Body of pancreas (tissue), 4 donors: ENCODE measurements at regions not wholly inside any gene's neighbourhood (a gene's known extent, or its start where the extent isn't known, plus 50 kb on each side); places are given as distances from the start of the nearest gene placed in this dataset.

Experiments used
- CTCF ChIP-seq, 7 experiments: fragments of 450-650 bp in 4 of 7; fragments of 200-600 bp in 3 of 7; sonication (generic) in 3 of 7; IDR thresholded peaks; one replicate each; pipeline ENCODE4 v1.5.1; 2016 to 2019; ENCODE audit warnings: antibody characterized with exemption in 7 of 7
- POLR2A ChIP-seq, 3 donors: fragments of 450-650 bp; IDR thresholded peaks; one replicate each; pipeline ENCODE4 v1.6.1; 2016; ENCODE audit warnings: antibody characterized with exemption in 3 of 3, mild to moderate bottlenecking in 2 of 3

GRCh38 chrX:13418126-13419097, 98.6 kb upstream of the ATXN3L start:
- TF ChIP-seq POLR2A (IDR thresholded peaks at IDR 0.05) (no peak), CTCF (IDR thresholded peaks at IDR 0.05) (no peak)
